Esophagus (tissue), 2 donors: ENCODE measurements at regions not wholly inside any gene's neighbourhood (a gene's known extent, or its start where the extent isn't known, plus 50 kb on each side); places are given as distances from the start of the nearest gene placed in this dataset.

Experiments used
- H3K27ac ChIP-seq, 2 donors: one replicate each; pipeline ENCODE4 v1.5.1; 2013; ENCODE audit warnings: low read depth in 2 of 2, mild to moderate bottlenecking in 2 of 2, inconsistent platforms in 1 of 2, low read length in 1 of 2, moderate library complexity in 1 of 2
- H3K27me3 ChIP-seq, 2 donors: one replicate each; pipeline ENCODE4 v1.6.1; 2013; ENCODE audit warnings: low read length in 2 of 2, control low read depth in 1 of 2, mild to moderate bottlenecking in 1 of 2; ENCODE audit not compliant: insufficient read depth in 2 of 2, control insufficient read depth in 1 of 2
- H3K36me3 ChIP-seq, 2 donors: one replicate each; pipeline ENCODE4 v1.6.1; 2013; ENCODE audit warnings: low read length in 1 of 2; ENCODE audit not compliant: control insufficient read depth in 2 of 2, insufficient read depth in 2 of 2
- H3K4me1 ChIP-seq, 2 donors: one replicate each; pipeline ENCODE4 v1.6.1; 2013; ENCODE audit warnings: low read length in 1 of 2; ENCODE audit not compliant: control insufficient read depth in 2 of 2, insufficient read depth in 2 of 2
- H3K4me3 ChIP-seq, 2 donors: one replicate each; pipeline ENCODE4 v1.5.1; 2013; ENCODE audit warnings: low read length in 2 of 2, mild to moderate bottlenecking in 2 of 2, low read depth in 1 of 2, moderate library complexity in 1 of 2
- H3K9me3 ChIP-seq, 2 donors: one replicate each; pipeline ENCODE4 v1.6.1; 2013; ENCODE audit warnings: mild to moderate bottlenecking in 2 of 2, low read depth in 1 of 2, low read length in 1 of 2, moderate library complexity in 1 of 2; ENCODE audit not compliant: control insufficient read depth in 2 of 2, insufficient read depth in 1 of 2
- WGBS, 2 donors: extraction: QIAGEN DNeasy Blood & Tissue Kit; methylation state at CpG; one replicate each; pipeline ENCODE4 v1.1.7; 2013; 5-methylcytosine and 5-hydroxymethylcytosine counted together
- donor health status: healthy with polysubstance abuse.
- donor health status: Bipolar disorder and iron deficiency.

GRCh38 chr21:25005388-25005787 lies 601.9 kb downstream of the MRPL39 start:
- H3K27ac ChIP-seq: no peak overlapping the region
- H3K27me3 ChIP-seq: peaks cover 0 to 3% of the 10 kb centered on the region in 2 donors
- H3K4me3 ChIP-seq: no peak overlapping the region
- no peaks in the 10 kb centered on the region for H3K36me3 ChIP-seq
- WGBS, 2 donors: 86 to 89% methylated on average over 7 of the region's 7 CpGs
- no peaks in the 10 kb centered on the region for H3K9me3 ChIP-seq
- H3K4me1 ChIP-seq: no peaks in the 10 kb centered on the region

- H3K9me3 ChIP-seq: no peaks in the 10 kb centered on the region
- H3K27ac ChIP-seq: no peak overlapping the region
- 37 to 45% methylated on average over 2 of the region's 2 CpGs for WGBS, 2 donors
Observed at GRCh38 chr21:25002676-25003075, 604.6 kb downstream of the MRPL39 start.

GRCh38 chr21:24995216-24995615 lies 612.1 kb downstream of the MRPL39 start:
- WGBS, 2 donors: 19 to 28% methylated on average over 3 of the region's 3 CpGs
- no peak overlapping the region for H3K27ac ChIP-seq

More at GRCh38 chr21:25002676-25003075, 604.6 kb downstream of the MRPL39 start:
- peaks cover 0 to 3% of the 10 kb centered on the region in 2 donors for H3K27me3 ChIP-seq
- H3K4me1 ChIP-seq: no peaks in the 10 kb centered on the region
- no peaks in the 10 kb centered on the region for H3K36me3 ChIP-seq
- H3K4me3 ChIP-seq: no peak overlapping the region

GRCh38 chr21:24994717-24995116 lies 612.6 kb downstream of the MRPL39 start:
- no peak overlapping the region for H3K27ac ChIP-seq
- no peaks in the 10 kb centered on the region for H3K9me3 ChIP-seq
- 82% methylated on average over 4 of the region's 4 CpGs for WGBS, 2 donors
- H3K27me3 ChIP-seq: no peaks in the 10 kb centered on the region
- H3K4me1 ChIP-seq: no peaks in the 10 kb centered on the region
- H3K36me3 ChIP-seq: no peaks in the 10 kb centered on the region
- H3K4me3 ChIP-seq: no peak overlapping the region

More at GRCh38 chr21:24995216-24995615, 612.1 kb downstream of the MRPL39 start:
- Histone ChIP-seq H3K27me3 (no peaks in the 10 kb centered on the region), H3K4me1 (no peaks in the 10 kb centered on the region), H3K36me3 (no peaks in the 10 kb centered on the region), H3K4me3 (no peak overlapping the region), H3K9me3 (no peaks in the 10 kb centered on the region)

GRCh38 chr21:24989516-24989915 lies 617.8 kb downstream of the MRPL39 start:
- Histone ChIP-seq H3K27me3 (no peaks in the 10 kb centered on the region), H3K27ac (no peak overlapping the region), H3K4me1 (no peaks in the 10 kb centered on the region), H3K9me3 (peaks cover 0 to 3% of the 10 kb centered on the region in 2 donors), H3K36me3 (no peaks in the 10 kb centered on the region), H3K4me3 (no peak overlapping the region)

GRCh38 chr21:24988941-24989340 lies 618.3 kb downstream of the MRPL39 start:
- Histone ChIP-seq H3K27me3 (no peaks in the 10 kb centered on the region), H3K4me1 (no peaks in the 10 kb centered on the region), H3K9me3 (peaks cover 0 to 3% of the 10 kb centered on the region in 2 donors), H3K4me3 (peak overlapping the region in 1 of 2 donors; percentile 5), H3K27ac (no peak overlapping the region), H3K36me3 (no peaks in the 10 kb centered on the region)
- WGBS, 2 donors: 86 to 87% methylated on average over 8 of the region's 8 CpGs

- Histone ChIP-seq H3K9me3 (peaks cover 0 to 2% of the 10 kb centered on the region in 2 donors), H3K4me1 (no peaks in the 10 kb centered on the region), H3K27me3 (no peaks in the 10 kb centered on the region), H3K4me3 (no peak overlapping the region), H3K27ac (no peak overlapping the region), H3K36me3 (no peaks in the 10 kb centered on the region)
- 51 to 64% methylated on average over 1 of the region's 1 CpG for WGBS, 2 donors
Observed at GRCh38 chr21:24976238-24976637, 631.0 kb downstream of the MRPL39 start.

- Histone ChIP-seq H3K9me3 (peaks cover 0 to 2% of the 10 kb centered on the region in 2 donors), H3K27ac (no peak overlapping the region), H3K36me3 (no peaks in the 10 kb centered on the region), H3K4me1 (no peaks in the 10 kb centered on the region), H3K27me3 (no peaks in the 10 kb centered on the region), H3K4me3 (no peak overlapping the region)
- 66 to 69% methylated on average over 1 of the region's 1 CpG for WGBS, 2 donors
Observed at GRCh38 chr21:24969068-24969467, 638.2 kb downstream of the MRPL39 start.

- Histone ChIP-seq H3K4me1 (no peaks in the 10 kb centered on the region), H3K27ac (no peak overlapping the region), H3K9me3 (no peaks in the 10 kb centered on the region), H3K4me3 (no peak overlapping the region), H3K27me3 (no peaks in the 10 kb centered on the region), H3K36me3 (no peaks in the 10 kb centered on the region)
- WGBS, 2 donors: 62 to 71% methylated on average over 6 of the region's 6 CpGs
Observed at GRCh38 chr21:24955275-24955961, 651.9 kb downstream of the MRPL39 start.

GRCh38 chr21:24948186-24948585 lies 659.1 kb downstream of the MRPL39 start:
- Histone ChIP-seq H3K4me1 (no peaks in the 10 kb centered on the region), H3K4me3 (no peak overlapping the region), H3K9me3 (no peaks in the 10 kb centered on the region), H3K27ac (no peak overlapping the region), H3K27me3 (no peaks in the 10 kb centered on the region), H3K36me3 (no peaks in the 10 kb centered on the region)
- 42 to 52% methylated on average over 4 of the region's 4 CpGs for WGBS, 2 donors
